ENCODE measurements at regions not wholly inside any gene's neighbourhood (a gene's known extent, or its start where the extent isn't known, plus 50 kb on each side); places are given as distances from the start of the nearest gene placed in this dataset.

DNA sequence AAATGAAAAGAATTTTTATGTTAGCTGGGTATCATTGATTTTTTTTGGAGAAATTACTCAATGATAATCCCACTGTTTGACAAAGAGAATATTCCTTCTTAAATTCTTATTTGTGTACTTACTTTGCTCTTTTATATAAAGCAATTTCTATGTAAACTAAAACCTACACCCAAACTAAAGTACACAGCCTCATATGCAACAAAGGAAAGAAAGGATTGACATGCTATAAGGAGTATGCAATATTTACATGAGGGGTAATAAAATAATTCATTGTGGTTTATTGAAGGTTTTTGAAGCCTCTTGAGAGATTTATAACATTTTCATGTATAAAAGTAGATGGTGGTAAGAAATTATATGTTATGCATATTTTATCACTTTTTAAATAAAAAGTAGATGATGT is 368.5 kb downstream of the CDH7 start:
- TF ChIP-seq, protein P1, sequence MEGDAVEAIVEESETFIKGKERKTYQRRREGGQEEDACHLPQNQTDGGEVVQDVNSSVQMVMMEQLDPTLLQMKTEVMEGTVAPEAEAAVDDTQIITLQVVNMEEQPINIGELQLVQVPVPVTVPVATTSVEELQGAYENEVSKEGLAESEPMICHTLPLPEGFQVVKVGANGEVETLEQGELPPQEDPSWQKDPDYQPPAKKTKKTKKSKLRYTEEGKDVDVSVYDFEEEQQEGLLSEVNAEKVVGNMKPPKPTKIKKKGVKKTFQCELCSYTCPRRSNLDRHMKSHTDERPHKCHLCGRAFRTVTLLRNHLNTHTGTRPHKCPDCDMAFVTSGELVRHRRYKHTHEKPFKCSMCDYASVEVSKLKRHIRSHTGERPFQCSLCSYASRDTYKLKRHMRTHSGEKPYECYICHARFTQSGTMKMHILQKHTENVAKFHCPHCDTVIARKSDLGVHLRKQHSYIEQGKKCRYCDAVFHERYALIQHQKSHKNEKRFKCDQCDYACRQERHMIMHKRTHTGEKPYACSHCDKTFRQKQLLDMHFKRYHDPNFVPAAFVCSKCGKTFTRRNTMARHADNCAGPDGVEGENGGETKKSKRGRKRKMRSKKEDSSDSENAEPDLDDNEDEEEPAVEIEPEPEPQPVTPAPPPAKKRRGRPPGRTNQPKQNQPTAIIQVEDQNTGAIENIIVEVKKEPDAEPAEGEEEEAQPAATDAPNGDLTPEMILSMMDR (IDR thresholded peaks at IDR 0.05; ENCODE audit: low read length) = no peak
- TF ChIP-seq EZH2 (IDR thresholded peaks at IDR 0.05; ENCODE audit: borderline replicate concordance, low read length) = no peak

Measured in OCI-LY1 (cell line).